Effector memory CD8-positive, alpha-beta T cell (primary cell): ENCODE measurements at regions not wholly inside any gene's neighbourhood (a gene's known extent, or its start where the extent isn't known, plus 50 kb on each side); places are given as distances from the start of the nearest gene placed in this dataset.

Source experiments
- ATAC-seq: fragments of 150-1000 bp; cut with Tn5 transposase; replicated peaks from 2 replicates; pipeline ENCODE4 v1.10.0; 2021; ENCODE audit warnings: mild to moderate bottlenecking, moderate library complexity
- DNase-seq, 3 experiments: peaks; one replicate each; pipeline ENCODE4 v3.0.0; 2021
- H3K27ac Mint-ChIP-seq, 2 donors: one replicate each; pipeline ENCODE4 v1.8.0; 2022; ENCODE audit warnings: mild to moderate bottlenecking in 2 of 2, mixed read lengths in 2 of 2, moderate library complexity in 2 of 2
- H3K27me3 Mint-ChIP-seq, 2 donors: one replicate each; pipeline ENCODE4 v1.8.0; 2022; ENCODE audit warnings: mixed read lengths in 2 of 2
- H3K36me3 Mint-ChIP-seq: one replicate; pipeline ENCODE4 v1.8.0; 2022; ENCODE audit warnings: mild to moderate bottlenecking, moderate library complexity, mixed read lengths; ENCODE audit not compliant: insufficient read depth
- H3K4me1 Mint-ChIP-seq, 2 donors: one replicate each; pipeline ENCODE4 v1.8.0; 2022; ENCODE audit warnings: low read depth in 2 of 2, mixed read lengths in 2 of 2
- H3K4me3 Mint-ChIP-seq, 2 donors: one replicate each; pipeline ENCODE4 v1.8.0; 2022; ENCODE audit warnings: mild to moderate bottlenecking in 2 of 2, mixed read lengths in 2 of 2, moderate library complexity in 2 of 2
- H3K9me3 Mint-ChIP-seq, 2 donors: one replicate each; pipeline ENCODE4 v1.8.0; 2022; ENCODE audit warnings: mixed read lengths in 2 of 2

GRCh38 chr10:57955076-57955475, 312.6 kb downstream of the IPMK start:
- no peak for DNase-seq

GRCh38 chr10:57952741-57953140, 315.0 kb downstream of the IPMK start:
- peaks cover 5 to 7% of the 10 kb centered on the region in 2 donors for H3K9me3 Mint-ChIP-seq
- ATAC-seq (no peak), DNase-seq (no peak)
- no peaks in the 10 kb centered on the region for H3K4me1 Mint-ChIP-seq
- no peak overlapping the region for H3K4me3 Mint-ChIP-seq
- no peaks in the 10 kb centered on the region for H3K27me3 Mint-ChIP-seq
- no peak overlapping the region for H3K27ac Mint-ChIP-seq
- H3K36me3 Mint-ChIP-seq: peaks cover 4% of the 10 kb centered on the region

More at GRCh38 chr10:57955076-57955475, 312.6 kb downstream of the IPMK start:
- ATAC-seq: no peak
- Mint-ChIP-seq H3K36me3 (peaks cover 4% of the 10 kb centered on the region), H3K4me1 (no peaks in the 10 kb centered on the region), H3K27me3 (no peaks in the 10 kb centered on the region), H3K27ac (no peak overlapping the region), H3K4me3 (no peak overlapping the region), H3K9me3 (peaks cover 5 to 7% of the 10 kb centered on the region in 2 donors)

GRCh38 chr10:57950442-57950974, 317.2 kb downstream of the IPMK start:
- Mint-ChIP-seq H3K9me3 (peaks cover 3 to 7% of the 10 kb centered on the region in 2 donors), H3K4me1 (no peaks in the 10 kb centered on the region), H3K36me3 (no peaks in the 10 kb centered on the region), H3K4me3 (no peak overlapping the region), H3K27me3 (no peaks in the 10 kb centered on the region), H3K27ac (no peak overlapping the region)
- ATAC-seq (no peak), DNase-seq (no peak)

- peaks cover 0 to 3% of the 10 kb centered on the region in 2 donors for H3K9me3 Mint-ChIP-seq
- no peaks in the 10 kb centered on the region for H3K36me3 Mint-ChIP-seq
- no peaks in the 10 kb centered on the region for H3K4me1 Mint-ChIP-seq
- ATAC-seq (no peak), DNase-seq (no peak)
- H3K27ac Mint-ChIP-seq: no peak overlapping the region
- no peak overlapping the region for H3K4me3 Mint-ChIP-seq
- no peaks in the 10 kb centered on the region for H3K27me3 Mint-ChIP-seq
These were observed 318.9 kb downstream of the IPMK start for GRCh38 chr10:57948796-57949195.

- no peaks in the 10 kb centered on the region for H3K36me3 Mint-ChIP-seq
- DNase-seq: no peak
- H3K9me3 Mint-ChIP-seq: no peaks in the 10 kb centered on the region
- no peak for ATAC-seq
- H3K4me3 Mint-ChIP-seq: no peak overlapping the region
- no peak overlapping the region for H3K27ac Mint-ChIP-seq
- no peaks in the 10 kb centered on the region for H3K4me1 Mint-ChIP-seq
- no peaks in the 10 kb centered on the region for H3K27me3 Mint-ChIP-seq
These were observed 320.9 kb downstream of the IPMK start for GRCh38 chr10:57946833-57947232.

GRCh38 chr10:57943701-57944100, 324.0 kb downstream of the IPMK start:
- no peaks in the 10 kb centered on the region for H3K27me3 Mint-ChIP-seq
- H3K27ac Mint-ChIP-seq: no peak overlapping the region
- H3K9me3 Mint-ChIP-seq: no peaks in the 10 kb centered on the region
- no peaks in the 10 kb centered on the region for H3K36me3 Mint-ChIP-seq
- ATAC-seq (no peak), DNase-seq (no peak)
- no peaks in the 10 kb centered on the region for H3K4me1 Mint-ChIP-seq
- no peak overlapping the region for H3K4me3 Mint-ChIP-seq

- Mint-ChIP-seq H3K27ac (no peak overlapping the region), H3K4me1 (no peaks in the 10 kb centered on the region), H3K27me3 (no peaks in the 10 kb centered on the region), H3K4me3 (no peak overlapping the region), H3K9me3 (peaks cover 2 to 12% of the 10 kb centered on the region in 2 donors), H3K36me3 (no peaks in the 10 kb centered on the region)
- ATAC-seq (no peak), DNase-seq (no peak)
These were observed 342.6 kb downstream of the IPMK start for GRCh38 chr10:57925045-57925444.

GRCh38 chr10:57921140-57921539, 346.6 kb downstream of the IPMK start:
- Mint-ChIP-seq H3K4me1 (no peaks in the 10 kb centered on the region), H3K27me3 (no peaks in the 10 kb centered on the region), H3K36me3 (peaks cover 3% of the 10 kb centered on the region)

GRCh38 chr10:57919864-57920263, 347.8 kb downstream of the IPMK start:
- Mint-ChIP-seq H3K4me3 (no peak overlapping the region), H3K27me3 (no peaks in the 10 kb centered on the region)
- no peak for DNase-seq

More at GRCh38 chr10:57921140-57921539, 346.6 kb downstream of the IPMK start:
- DNase-seq (no peak), ATAC-seq (no peak)
- Mint-ChIP-seq H3K4me3 (no peak overlapping the region), H3K9me3 (peaks cover 0 to 2% of the 10 kb centered on the region in 2 donors), H3K27ac (no peak overlapping the region)

GRCh38 chr10:57917019-57917418, 350.7 kb downstream of the IPMK start:
- Mint-ChIP-seq H3K4me1 (no peaks in the 10 kb centered on the region), H3K27me3 (no peaks in the 10 kb centered on the region)

More at GRCh38 chr10:57919864-57920263, 347.8 kb downstream of the IPMK start:
- Mint-ChIP-seq H3K9me3 (peaks cover 0 to 2% of the 10 kb centered on the region in 2 donors), H3K27ac (no peak overlapping the region), H3K4me1 (no peaks in the 10 kb centered on the region), H3K36me3 (peaks cover 3% of the 10 kb centered on the region)
- ATAC-seq: no peak

GRCh38 chr10:57905861-57906260, 361.8 kb downstream of the IPMK start:
- Mint-ChIP-seq H3K36me3 (no peaks in the 10 kb centered on the region), H3K4me3 (no peak overlapping the region), H3K27me3 (no peaks in the 10 kb centered on the region), H3K27ac (no peak overlapping the region), H3K9me3 (no peaks in the 10 kb centered on the region), H3K4me1 (no peaks in the 10 kb centered on the region)
- DNase-seq: no peak
- ATAC-seq: no peak

More at GRCh38 chr10:57917019-57917418, 350.7 kb downstream of the IPMK start:
- H3K36me3 Mint-ChIP-seq: peaks cover 3% of the 10 kb centered on the region
- no peak for DNase-seq
- H3K4me3 Mint-ChIP-seq: no peak overlapping the region
- no peak overlapping the region for H3K27ac Mint-ChIP-seq
- H3K9me3 Mint-ChIP-seq: no peaks in the 10 kb centered on the region
- ATAC-seq: no peak

- no peaks in the 10 kb centered on the region for H3K36me3 Mint-ChIP-seq
These were observed 362.7 kb downstream of the IPMK start for GRCh38 chr10:57905010-57905409.

GRCh38 chr10:57898231-57898630, 369.5 kb downstream of the IPMK start:
- no peak for ATAC-seq
- no peaks in the 10 kb centered on the region for H3K4me1 Mint-ChIP-seq
- peaks cover 2 to 12% of the 10 kb centered on the region in 2 donors for H3K9me3 Mint-ChIP-seq
- H3K27ac Mint-ChIP-seq: no peak overlapping the region
- no peak overlapping the region for H3K4me3 Mint-ChIP-seq
- no peak for DNase-seq
- no peaks in the 10 kb centered on the region for H3K27me3 Mint-ChIP-seq
- no peaks in the 10 kb centered on the region for H3K36me3 Mint-ChIP-seq

More at GRCh38 chr10:57905010-57905409, 362.7 kb downstream of the IPMK start:
- Mint-ChIP-seq H3K4me1 (no peaks in the 10 kb centered on the region), H3K27me3 (no peaks in the 10 kb centered on the region), H3K4me3 (no peak overlapping the region), H3K27ac (no peak overlapping the region), H3K9me3 (no peaks in the 10 kb centered on the region)
- no peak for ATAC-seq
- DNase-seq: no peak

GRCh38 chr10:57897611-57898010, 370.1 kb downstream of the IPMK start:
- no peak overlapping the region for H3K27ac Mint-ChIP-seq
- no peaks in the 10 kb centered on the region for H3K27me3 Mint-ChIP-seq
- no peaks in the 10 kb centered on the region for H3K4me1 Mint-ChIP-seq

More at GRCh38 chr10:57897611-57898010, 370.1 kb downstream of the IPMK start:
- H3K36me3 Mint-ChIP-seq: no peaks in the 10 kb centered on the region
- DNase-seq: no peak
- no peak for ATAC-seq
- H3K4me3 Mint-ChIP-seq: no peak overlapping the region
- H3K9me3 Mint-ChIP-seq: peaks cover 2 to 12% of the 10 kb centered on the region in 2 donors
